Ishikawa (cell line): ENCODE measurements at regions not wholly inside any gene's neighbourhood (a gene's known extent, or its start where the extent isn't known, plus 50 kb on each side); places are given as distances from the start of the nearest gene placed in this dataset.

Experiments used
- CEBPB ChIP-seq: IDR thresholded peaks from 2 replicates; pipeline ENCODE4 v1.6.1; 2012
- CREB1 ChIP-seq: IDR thresholded peaks from 2 replicates; pipeline ENCODE4 v1.6.1; 2012; ENCODE audit warnings: low read depth
- EGR1 ChIP-seq: IDR thresholded peaks from 2 replicates; pipeline ENCODE4 v1.6.1; 2012
- EP300 ChIP-seq: IDR thresholded peaks from 2 replicates; pipeline ENCODE4 v1.6.1; 2012; ENCODE audit warnings: borderline replicate concordance
- FOXM1 ChIP-seq: IDR thresholded peaks from 2 replicates; pipeline ENCODE4 v1.6.1; 2012; ENCODE audit warnings: low read depth, borderline replicate concordance
- NFIC ChIP-seq: IDR thresholded peaks from 2 replicates; pipeline ENCODE4 v1.6.1; 2012
- RAD21 ChIP-seq: IDR thresholded peaks from 2 replicates; pipeline ENCODE4 v1.6.1; 2012; ENCODE audit warnings: low read depth
- TAF1 ChIP-seq: IDR thresholded peaks from 2 replicates; pipeline ENCODE4 v1.6.1; 2012; ENCODE audit warnings: low read depth, mild to moderate bottlenecking
- TCF12 ChIP-seq: IDR thresholded peaks from 2 replicates; pipeline ENCODE4 v1.6.1; 2012; ENCODE audit warnings: low read depth
- TEAD4 ChIP-seq: IDR thresholded peaks from 2 replicates; pipeline ENCODE4 v1.6.1; 2012
- YY1 ChIP-seq: IDR thresholded peaks from 2 replicates; pipeline ENCODE4 v1.6.1; 2012; ENCODE audit warnings: low read depth
- ZBTB7A ChIP-seq: IDR thresholded peaks from 2 replicates; pipeline ENCODE4 v1.6.1; 2012; ENCODE audit warnings: low read depth
- TF ChIP-seq, protein P1 (sequence below): IDR thresholded peaks from 2 replicates; pipeline ENCODE4 v1.6.1; 2012
- TF ChIP-seq, protein P2 (sequence below): IDR thresholded peaks from 2 replicates; pipeline ENCODE4 v1.6.1; 2012
- TF ChIP-seq, protein P3 (sequence below): IDR thresholded peaks from 2 replicates; pipeline ENCODE4 v1.6.1; 2012; ENCODE audit warnings: low read depth, mild to moderate bottlenecking

DNA sequence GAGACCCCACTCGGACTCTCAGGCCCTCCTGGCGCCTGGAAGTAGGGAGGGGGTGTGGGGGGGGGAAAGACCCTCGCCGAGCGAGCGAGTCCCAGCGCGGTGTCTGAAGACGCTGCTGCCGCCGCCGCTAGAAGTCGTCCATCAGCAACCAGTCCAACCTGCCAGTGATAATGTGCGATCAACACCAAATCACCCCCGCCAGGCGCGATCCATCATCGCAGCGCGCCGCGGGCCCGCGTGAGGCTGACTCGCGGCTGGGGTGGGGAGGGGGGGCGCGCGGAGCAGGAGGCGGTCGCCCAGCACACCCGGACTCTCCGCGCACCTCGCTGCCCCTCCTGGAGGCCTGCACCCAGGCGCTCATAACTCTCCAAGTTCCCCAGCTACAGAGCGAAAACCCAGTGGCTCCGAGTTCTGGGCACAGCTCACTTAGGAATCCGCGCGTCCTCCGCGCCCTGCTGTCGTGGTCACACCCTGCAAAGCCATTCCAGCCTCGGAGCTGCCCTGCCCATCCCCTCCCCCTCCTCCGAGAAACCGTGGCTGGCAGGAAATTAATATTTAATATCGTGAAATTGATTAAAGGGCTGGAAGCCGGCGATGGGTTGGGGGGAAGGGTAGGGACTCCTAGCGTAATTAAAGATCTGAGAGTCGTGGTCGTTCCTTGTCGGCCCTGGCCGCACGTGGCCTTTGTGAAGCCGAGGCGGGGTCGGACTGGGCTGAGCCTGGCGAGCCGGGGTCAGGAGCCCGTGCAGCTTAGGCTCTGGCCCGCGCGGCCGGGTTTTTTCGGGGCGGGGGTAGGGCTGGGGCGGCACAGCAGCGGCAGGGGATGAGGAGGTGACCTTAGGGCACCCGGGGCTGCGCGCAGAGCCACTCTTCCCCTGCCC is 58.1 kb upstream of the BCOR start:
- 0 out of 2 replicates have a peak, but pooled peaks have one; percentile 29 for TF ChIP-seq ZBTB7A
- no peak for TF ChIP-seq TAF1

DNA sequence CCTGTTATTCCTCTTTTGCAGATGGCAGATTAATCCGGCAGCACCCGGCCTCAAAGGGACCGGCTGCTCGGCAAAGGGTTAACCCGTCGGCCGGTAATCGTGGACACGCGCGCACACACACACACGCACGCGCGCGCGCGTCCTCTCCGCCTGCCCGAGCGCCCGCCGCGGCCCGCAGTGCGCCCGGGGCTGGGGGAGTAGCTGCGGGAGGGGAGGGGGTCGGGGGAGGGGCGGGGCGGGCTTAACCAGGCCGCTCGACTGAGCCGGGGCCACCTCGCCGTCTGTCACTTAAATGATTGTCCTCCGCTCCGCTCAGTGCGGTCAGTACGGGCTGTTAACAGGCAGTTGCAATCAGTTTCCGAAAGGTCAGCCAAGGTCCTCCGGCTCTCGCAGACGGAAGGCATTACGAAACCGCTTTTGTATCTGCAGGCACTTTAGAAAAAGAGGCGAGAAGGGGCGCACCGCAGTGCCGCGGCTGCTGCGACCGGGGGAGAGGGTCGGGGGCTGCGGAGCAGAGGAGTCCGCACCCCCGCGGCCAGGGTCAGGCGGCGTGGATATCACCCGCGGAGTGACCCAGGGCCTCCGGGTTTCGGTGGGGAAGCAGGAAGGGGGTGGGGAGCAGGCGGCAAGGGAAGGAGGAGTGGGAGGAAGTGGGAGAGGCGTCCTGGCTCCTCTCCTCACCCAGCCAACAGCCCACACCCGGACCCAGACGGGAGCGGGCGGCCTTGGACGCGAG is 57.3 kb upstream of the BCOR start:
- TF ChIP-seq NFIC (no peak), EGR1 (no peak), CEBPB (no peak), ZBTB7A (no peak), FOXM1 (no peak)
- TF ChIP-seq, protein P1, sequence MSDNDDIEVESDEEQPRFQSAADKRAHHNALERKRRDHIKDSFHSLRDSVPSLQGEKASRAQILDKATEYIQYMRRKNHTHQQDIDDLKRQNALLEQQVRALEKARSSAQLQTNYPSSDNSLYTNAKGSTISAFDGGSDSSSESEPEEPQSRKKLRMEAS, result no peak

DNA sequence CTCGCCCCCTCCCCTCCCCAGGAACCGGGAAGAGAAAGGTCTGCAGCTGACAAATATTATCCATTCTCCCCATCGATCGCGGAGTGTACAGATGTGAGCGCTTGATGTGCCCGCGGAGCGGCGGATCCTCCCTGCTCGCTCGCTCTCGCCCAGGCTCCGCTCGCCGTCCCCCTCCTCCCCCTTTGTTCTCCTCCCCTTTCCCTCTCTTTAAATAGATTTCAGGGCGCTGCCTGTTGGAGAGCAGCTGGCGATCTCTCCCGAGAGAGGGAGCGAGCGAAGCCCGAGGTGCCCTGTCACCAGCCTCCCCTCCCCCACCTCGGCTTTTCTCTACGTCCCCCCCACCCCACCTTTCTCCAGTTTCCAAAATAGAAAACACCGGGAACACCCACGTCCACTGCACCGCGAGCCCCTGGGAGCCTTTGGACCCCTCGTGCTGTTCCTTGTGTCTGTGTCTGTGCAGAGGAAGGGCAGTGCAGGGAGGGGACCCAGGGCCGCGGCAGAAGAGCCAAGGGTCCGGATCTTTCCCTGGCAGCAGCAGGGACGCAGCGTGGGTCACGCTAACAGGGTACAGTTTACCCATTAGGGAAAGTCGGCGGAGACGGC is 56.6 kb upstream of the BCOR start:
- TF ChIP-seq RAD21, result no peak
- no peak for TF ChIP-seq TEAD4
- TF ChIP-seq TAF1, result no peak
- no peak for TF ChIP-seq NFIC
- TF ChIP-seq TCF12, result no peak
- TF ChIP-seq, protein P2, sequence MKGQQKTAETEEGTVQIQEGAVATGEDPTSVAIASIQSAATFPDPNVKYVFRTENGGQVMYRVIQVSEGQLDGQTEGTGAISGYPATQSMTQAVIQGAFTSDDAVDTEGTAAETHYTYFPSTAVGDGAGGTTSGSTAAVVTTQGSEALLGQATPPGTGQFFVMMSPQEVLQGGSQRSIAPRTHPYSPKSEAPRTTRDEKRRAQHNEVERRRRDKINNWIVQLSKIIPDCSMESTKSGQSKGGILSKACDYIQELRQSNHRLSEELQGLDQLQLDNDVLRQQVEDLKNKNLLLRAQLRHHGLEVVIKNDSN, result no peak
- no peak for TF ChIP-seq YY1
- TF ChIP-seq FOXM1, result no peak
- no peak for TF ChIP-seq EP300
- no peak for TF ChIP-seq CREB1
- no peak for TF ChIP-seq EGR1
- no peak for TF ChIP-seq ZBTB7A
- TF ChIP-seq, protein P3, sequence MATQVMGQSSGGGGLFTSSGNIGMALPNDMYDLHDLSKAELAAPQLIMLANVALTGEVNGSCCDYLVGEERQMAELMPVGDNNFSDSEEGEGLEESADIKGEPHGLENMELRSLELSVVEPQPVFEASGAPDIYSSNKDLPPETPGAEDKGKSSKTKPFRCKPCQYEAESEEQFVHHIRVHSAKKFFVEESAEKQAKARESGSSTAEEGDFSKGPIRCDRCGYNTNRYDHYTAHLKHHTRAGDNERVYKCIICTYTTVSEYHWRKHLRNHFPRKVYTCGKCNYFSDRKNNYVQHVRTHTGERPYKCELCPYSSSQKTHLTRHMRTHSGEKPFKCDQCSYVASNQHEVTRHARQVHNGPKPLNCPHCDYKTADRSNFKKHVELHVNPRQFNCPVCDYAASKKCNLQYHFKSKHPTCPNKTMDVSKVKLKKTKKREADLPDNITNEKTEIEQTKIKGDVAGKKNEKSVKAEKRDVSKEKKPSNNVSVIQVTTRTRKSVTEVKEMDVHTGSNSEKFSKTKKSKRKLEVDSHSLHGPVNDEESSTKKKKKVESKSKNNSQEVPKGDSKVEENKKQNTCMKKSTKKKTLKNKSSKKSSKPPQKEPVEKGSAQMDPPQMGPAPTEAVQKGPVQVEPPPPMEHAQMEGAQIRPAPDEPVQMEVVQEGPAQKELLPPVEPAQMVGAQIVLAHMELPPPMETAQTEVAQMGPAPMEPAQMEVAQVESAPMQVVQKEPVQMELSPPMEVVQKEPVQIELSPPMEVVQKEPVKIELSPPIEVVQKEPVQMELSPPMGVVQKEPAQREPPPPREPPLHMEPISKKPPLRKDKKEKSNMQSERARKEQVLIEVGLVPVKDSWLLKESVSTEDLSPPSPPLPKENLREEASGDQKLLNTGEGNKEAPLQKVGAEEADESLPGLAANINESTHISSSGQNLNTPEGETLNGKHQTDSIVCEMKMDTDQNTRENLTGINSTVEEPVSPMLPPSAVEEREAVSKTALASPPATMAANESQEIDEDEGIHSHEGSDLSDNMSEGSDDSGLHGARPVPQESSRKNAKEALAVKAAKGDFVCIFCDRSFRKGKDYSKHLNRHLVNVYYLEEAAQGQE, result no peak
- TF ChIP-seq, protein P1, result no peak
- no peak for TF ChIP-seq CEBPB

DNA sequence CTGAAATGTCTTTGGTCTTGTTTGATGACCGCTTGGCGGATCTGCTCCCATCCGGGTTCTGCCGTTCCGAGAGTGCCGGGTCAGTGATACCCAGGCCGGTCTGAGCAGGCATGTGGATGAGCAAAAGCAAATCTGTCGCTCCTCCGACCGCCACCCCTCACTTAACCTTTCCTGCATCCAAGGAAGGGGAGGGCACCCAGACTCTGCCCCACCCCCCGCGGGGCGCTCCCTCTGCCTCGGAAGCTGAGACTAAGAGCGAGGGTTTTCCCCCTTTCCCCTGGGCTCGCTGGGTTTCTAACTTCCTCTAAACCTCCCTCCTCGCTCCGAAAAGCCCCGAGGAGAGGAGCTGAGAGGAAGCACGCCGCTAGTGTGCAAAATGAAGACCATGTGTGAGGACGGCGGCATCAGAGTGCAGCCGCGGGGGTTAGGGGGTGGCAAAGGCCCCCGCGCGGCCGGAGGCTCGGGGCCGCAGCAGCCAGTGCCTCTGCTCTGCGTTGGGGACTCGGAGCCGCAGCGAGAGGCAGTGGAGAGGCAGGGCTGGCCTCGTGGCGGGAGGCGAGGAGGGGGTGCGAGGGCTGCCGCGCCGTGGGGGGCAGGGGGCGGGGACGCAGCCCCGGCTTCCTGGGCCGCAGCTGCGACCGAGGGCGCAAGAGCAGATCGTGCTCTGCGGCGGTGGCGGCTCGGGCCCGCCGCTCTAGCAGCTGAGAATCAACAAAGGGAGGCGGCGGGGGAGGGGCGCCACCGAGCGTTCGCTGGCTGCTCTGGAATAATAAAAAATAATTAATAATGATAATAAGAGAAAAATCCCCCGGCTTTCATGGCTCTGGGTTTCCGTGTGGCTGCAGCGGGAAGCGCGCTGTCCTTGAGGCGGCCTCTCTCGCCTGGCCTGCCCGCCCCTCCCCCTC is 55.8 kb upstream of the BCOR start:
- TF ChIP-seq TEAD4, result no peak
- peak; percentile 13; the same call in 1 of the 2 replicates for TF ChIP-seq EP300
- TF ChIP-seq CEBPB, result no peak
- TF ChIP-seq EGR1, result no peak
- TF ChIP-seq YY1, result no peak
- TF ChIP-seq, protein P1, result peak; percentile 54

DNA sequence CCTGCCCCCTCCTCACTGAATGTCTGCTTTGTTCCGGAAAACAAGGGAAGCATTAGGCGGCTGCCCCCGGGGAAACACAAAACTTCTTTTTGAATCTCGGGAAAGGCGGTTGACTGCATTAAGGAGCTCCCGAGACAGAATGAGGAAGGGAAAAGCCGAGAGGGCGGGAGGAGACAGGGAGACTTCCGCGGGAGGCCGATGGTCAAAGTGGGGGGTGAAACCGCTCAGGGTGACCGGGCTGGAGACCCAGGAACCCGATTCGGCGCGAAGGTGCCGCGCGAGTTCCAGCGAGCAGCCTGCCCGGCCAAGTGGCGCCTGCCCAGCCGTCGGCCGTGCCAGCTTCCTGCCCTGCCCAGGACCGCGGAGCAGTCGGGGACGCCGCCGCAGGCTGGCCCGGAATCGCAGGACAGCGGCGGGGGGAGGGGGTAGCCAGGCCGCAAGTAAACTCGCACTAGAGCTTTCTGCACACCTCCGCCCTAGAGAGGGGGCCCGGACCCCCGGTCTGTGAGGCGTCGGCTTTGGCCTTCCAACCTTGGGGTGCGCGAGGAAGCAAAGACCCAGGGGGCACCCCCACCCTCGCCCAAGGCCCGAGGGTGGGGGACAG is 55.1 kb upstream of the BCOR start:
- TF ChIP-seq, protein P1, result no peak
- TF ChIP-seq TCF12, result 0 out of 2 replicates have a peak, but pooled peaks have one; percentile 8

DNA sequence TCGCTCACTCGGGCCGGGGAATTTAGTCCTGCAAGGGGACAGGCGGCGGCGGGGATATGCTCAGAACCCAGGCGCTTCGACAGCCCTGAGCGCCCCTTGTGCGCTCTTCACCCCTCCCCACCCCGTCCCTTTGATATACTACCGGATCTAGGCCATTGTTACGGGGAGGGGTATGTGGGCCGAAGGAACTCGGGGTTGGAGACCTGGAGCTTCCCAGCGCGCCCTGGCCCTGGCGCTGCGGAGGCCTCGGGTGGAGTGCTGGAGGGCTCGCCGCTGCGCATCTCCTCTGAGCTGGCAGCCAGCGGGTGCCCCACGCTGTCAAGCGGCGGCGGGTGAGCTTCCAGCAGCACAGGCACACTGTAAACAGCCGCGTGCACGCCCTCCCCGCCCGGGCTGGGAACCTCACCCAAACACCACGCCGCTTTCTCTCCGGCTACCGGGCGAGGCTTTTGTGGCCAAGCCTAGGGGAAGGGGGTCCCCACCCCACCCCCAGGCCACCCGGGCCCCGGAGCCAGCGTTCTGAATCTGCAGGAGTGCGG is 54.5 kb upstream of the BCOR start:
- TF ChIP-seq ZBTB7A, result no peak
- TF ChIP-seq, protein P1, result peak; percentile 31; the same call in 1 of the 2 replicates
